ENCODE measurements at regions not wholly inside any gene's neighbourhood (a gene's known extent, or its start where the extent isn't known, plus 50 kb on each side); places are given as distances from the start of the nearest gene placed in this dataset.

DNA sequence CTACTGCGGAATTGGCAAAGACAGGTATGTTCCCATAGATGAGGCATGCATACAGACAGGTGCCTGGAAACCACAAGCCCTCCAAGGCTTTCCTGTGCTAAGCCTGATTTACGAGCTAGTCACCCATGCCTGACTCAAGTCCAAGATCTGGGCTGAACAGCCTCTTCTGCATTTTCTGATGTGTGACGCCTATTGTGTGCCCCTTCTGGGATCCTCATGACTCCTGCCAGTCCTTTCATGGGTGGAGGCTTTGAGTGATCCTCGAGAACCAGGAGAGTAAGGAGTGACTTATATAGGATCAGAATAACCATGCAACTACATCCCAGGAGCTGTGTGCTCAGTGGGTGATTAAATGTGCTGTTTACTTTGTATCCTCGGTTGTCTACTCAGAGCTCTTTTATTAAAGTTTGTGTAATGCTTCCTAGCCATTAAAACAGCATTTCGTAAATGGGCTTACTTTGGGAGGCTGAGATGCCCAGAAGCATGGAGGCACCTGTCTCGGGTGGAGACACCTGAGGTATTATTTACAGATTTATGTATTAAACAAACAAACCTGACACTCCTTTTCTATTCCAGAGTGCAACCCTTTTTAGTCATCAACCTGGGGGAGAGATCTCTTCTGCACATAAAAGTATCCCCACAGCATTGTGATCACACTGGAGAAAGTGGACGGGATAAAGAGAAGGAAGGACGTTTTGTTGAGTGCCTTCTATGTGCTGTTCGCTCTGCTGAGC is 373.0 kb upstream of the DYNLRB2 start:
- TF ChIP-seq, protein P1, sequence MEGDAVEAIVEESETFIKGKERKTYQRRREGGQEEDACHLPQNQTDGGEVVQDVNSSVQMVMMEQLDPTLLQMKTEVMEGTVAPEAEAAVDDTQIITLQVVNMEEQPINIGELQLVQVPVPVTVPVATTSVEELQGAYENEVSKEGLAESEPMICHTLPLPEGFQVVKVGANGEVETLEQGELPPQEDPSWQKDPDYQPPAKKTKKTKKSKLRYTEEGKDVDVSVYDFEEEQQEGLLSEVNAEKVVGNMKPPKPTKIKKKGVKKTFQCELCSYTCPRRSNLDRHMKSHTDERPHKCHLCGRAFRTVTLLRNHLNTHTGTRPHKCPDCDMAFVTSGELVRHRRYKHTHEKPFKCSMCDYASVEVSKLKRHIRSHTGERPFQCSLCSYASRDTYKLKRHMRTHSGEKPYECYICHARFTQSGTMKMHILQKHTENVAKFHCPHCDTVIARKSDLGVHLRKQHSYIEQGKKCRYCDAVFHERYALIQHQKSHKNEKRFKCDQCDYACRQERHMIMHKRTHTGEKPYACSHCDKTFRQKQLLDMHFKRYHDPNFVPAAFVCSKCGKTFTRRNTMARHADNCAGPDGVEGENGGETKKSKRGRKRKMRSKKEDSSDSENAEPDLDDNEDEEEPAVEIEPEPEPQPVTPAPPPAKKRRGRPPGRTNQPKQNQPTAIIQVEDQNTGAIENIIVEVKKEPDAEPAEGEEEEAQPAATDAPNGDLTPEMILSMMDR (IDR thresholded peaks at IDR 0.05; ENCODE audit: insufficient read depth in 1 of 2, low read depth in 1 of 2, low read length in 1 of 2, severe bottlenecking in 1 of 2, unreplicated experiment in 1 of 2): no peak
- H3K36me3 ChIP-seq (ENCODE audit: control insufficient read depth, insufficient read depth, low read length): no peaks in the 10 kb centered on the region
- Mint-ChIP-seq H3K27ac (ENCODE audit: unreplicated experiment) (no peak overlapping the region), H3K27me3 (ENCODE audit: insufficient read depth, unreplicated experiment) (no peaks in the 10 kb centered on the region), H3K4me1 (ENCODE audit: low read depth, unreplicated experiment) (peaks cover 9% of the 10 kb centered on the region), H3K36me3 (ENCODE audit: insufficient read depth, unreplicated experiment) (no peaks in the 10 kb centered on the region), H3K4me3 (ENCODE audit: unreplicated experiment) (no peak overlapping the region), H3K9me3 (ENCODE audit: unreplicated experiment) (peaks cover 10% of the 10 kb centered on the region)
- no peaks in the 10 kb centered on the region for H3K27me3 ChIP-seq (replicated peaks; ENCODE audit: control insufficient read depth, insufficient read depth, low read length)
- H3K4me1 ChIP-seq: no peaks in the 10 kb centered on the region
- no TSS peak for BruUV-seq (replicated peaks)
- H3K4me3 ChIP-seq (ENCODE audit: low read depth, low read length): no peak overlapping the region
- ChIA-PET POLR2A (no interaction called here), CTCF (no interaction called here)
- no peaks in the 10 kb centered on the region for H3K9me3 ChIP-seq
- intact Hi-C loops (cut with micrococcal nuclease; ENCODE audit: unreplicated experiment): no loop called here
- no peak for DNase-seq

DNA sequence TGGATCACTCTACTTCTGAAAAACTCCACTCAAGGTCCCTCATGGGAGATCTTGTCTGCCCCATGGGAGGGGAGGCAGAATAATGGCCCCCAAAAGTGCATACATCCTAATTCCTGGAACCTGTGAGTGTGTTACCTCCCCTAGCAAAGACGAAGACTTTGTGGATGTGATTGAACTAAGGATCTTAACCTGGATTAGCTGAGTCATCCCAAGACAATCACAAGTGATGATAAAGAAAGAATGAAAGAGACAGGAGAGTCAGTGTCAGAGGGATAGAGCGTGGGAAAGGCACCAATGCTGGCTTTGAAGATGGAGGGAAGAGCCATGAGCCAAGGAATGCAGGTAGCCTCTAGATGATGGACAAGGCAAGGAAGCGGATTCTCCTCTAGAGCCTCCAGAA is 374.7 kb upstream of the DYNLRB2 start:
- intact Hi-C loops (cut with micrococcal nuclease; ENCODE audit: unreplicated experiment): no loop called here

DNA sequence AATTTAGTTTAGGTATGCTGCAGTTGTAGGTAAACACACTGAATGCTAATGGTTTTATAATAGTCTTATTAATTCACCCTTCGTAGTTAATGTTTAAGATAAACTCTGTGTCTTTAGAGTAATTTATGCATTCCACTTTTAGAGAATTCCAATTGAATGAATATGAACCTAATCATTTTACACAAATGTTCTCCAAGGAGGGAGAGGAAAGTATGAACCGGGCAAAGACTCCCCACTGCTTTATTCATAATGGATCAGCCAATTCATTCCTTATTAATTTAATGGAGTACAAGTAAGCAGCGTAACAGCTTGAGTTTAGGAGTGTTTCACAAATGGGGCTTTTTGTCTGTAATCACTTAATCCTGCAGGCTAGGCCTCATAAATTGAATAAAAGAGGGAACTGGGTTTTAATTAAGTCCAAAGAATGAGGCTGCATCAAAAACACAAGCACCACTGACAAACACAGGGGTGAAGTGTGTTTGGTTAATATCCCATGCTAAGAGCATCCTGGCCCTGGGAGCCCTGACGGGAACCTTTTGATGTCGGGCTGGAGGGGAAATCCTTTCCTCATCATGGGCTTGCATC is 375.7 kb upstream of the DYNLRB2 start:
- TF ChIP-seq, protein P1 (IDR thresholded peaks at IDR 0.05; ENCODE audit: insufficient read depth in 1 of 2, low read depth in 1 of 2, low read length in 1 of 2, severe bottlenecking in 1 of 2, unreplicated experiment in 1 of 2): no peak
- Mint-ChIP-seq H3K27me3 (ENCODE audit: insufficient read depth, unreplicated experiment) (no peaks in the 10 kb centered on the region), H3K4me3 (ENCODE audit: unreplicated experiment) (no peak overlapping the region), H3K27ac (ENCODE audit: unreplicated experiment) (no peak overlapping the region), H3K36me3 (ENCODE audit: insufficient read depth, unreplicated experiment) (no peaks in the 10 kb centered on the region), H3K9me3 (ENCODE audit: unreplicated experiment) (peaks cover 10% of the 10 kb centered on the region), H3K4me1 (ENCODE audit: low read depth, unreplicated experiment) (peaks cover 19% of the 10 kb centered on the region)
- H3K4me3 ChIP-seq (ENCODE audit: low read depth, low read length): no peak overlapping the region
- no peak for DNase-seq
- intact Hi-C loops (cut with micrococcal nuclease; ENCODE audit: unreplicated experiment): no loop called here
- no peaks in the 10 kb centered on the region for H3K9me3 ChIP-seq
- ChIA-PET POLR2A (no interaction called here), CTCF (no interaction called here)
- no peaks in the 10 kb centered on the region for H3K27me3 ChIP-seq (replicated peaks; ENCODE audit: control insufficient read depth, insufficient read depth, low read length)
- H3K36me3 ChIP-seq (ENCODE audit: control insufficient read depth, insufficient read depth, low read length): no peaks in the 10 kb centered on the region
- H3K4me1 ChIP-seq: 0 out of 2 replicates have a peak, but pooled peaks cover 3% of the 10 kb centered on the region
- BruUV-seq (replicated peaks): no TSS peak

More for the DNA sequence above, 374.7 kb upstream of the DYNLRB2 start:
- Histone ChIP-seq H3K9me3 (no peaks in the 10 kb centered on the region), H3K36me3 (ENCODE audit: control insufficient read depth, insufficient read depth, low read length) (no peaks in the 10 kb centered on the region), H3K4me1 (0 out of 2 replicates have a peak, but pooled peaks cover 3% of the 10 kb centered on the region), H3K27me3 (replicated peaks; ENCODE audit: control insufficient read depth, insufficient read depth, low read length) (no peaks in the 10 kb centered on the region), H3K4me3 (ENCODE audit: low read depth, low read length) (no peak overlapping the region)
- no peak overlapping the region for H3K4me3 Mint-ChIP-seq (ENCODE audit: unreplicated experiment)
- ChIA-PET POLR2A (no interaction called here), CTCF (no interaction called here)
- no peak for DNase-seq
- H3K27ac Mint-ChIP-seq (ENCODE audit: unreplicated experiment): no peak overlapping the region
- BruUV-seq (replicated peaks): no TSS peak
- H3K9me3 Mint-ChIP-seq (ENCODE audit: unreplicated experiment): peaks cover 10% of the 10 kb centered on the region
- no peaks in the 10 kb centered on the region for H3K27me3 Mint-ChIP-seq (ENCODE audit: insufficient read depth, unreplicated experiment)
- no peaks in the 10 kb centered on the region for H3K36me3 Mint-ChIP-seq (ENCODE audit: insufficient read depth, unreplicated experiment)
- H3K4me1 Mint-ChIP-seq (ENCODE audit: low read depth, unreplicated experiment): peaks cover 17% of the 10 kb centered on the region
- TF ChIP-seq, protein P1 (IDR thresholded peaks at IDR 0.05; ENCODE audit: insufficient read depth in 1 of 2, low read depth in 1 of 2, low read length in 1 of 2, severe bottlenecking in 1 of 2, unreplicated experiment in 1 of 2): no peak

Measured in Caco-2 (cell line).